Loucy (cell line): ENCODE measurements at regions not wholly inside any gene's neighbourhood (a gene's known extent, or its start where the extent isn't known, plus 50 kb on each side); places are given as distances from the start of the nearest gene placed in this dataset.

Experiments
- CTCF ChIP-seq: fragments of 200-600 bp; sonication (generic); conservative IDR thresholded peaks from 2 replicates; pipeline ENCODE4 v1.5.1; 2014; ENCODE audit warnings: mild to moderate bottlenecking, antibody characterized with exemption, low read length
- EZH2phosphoT487 ChIP-seq: fragments of 200-600 bp; IDR thresholded peaks from 2 replicates; pipeline ENCODE4 v1.6.1; 2018; ENCODE audit warnings: antibody characterized with exemption, mild to moderate bottlenecking, moderate library complexity, borderline replicate concordance

GRCh38 chr1:14238472-14239307 lies 359.8 kb upstream of the KAZN start:
- no peak for TF ChIP-seq EZH2phosphoT487
- no peak for TF ChIP-seq CTCF
